ENCODE measurements at regions not wholly inside any gene's neighbourhood (a gene's known extent, or its start where the extent isn't known, plus 50 kb on each side); places are given as distances from the start of the nearest gene placed in this dataset.

- H3K79me2 ChIP-seq (ENCODE audit: insufficient read depth, low read length), result no peaks in the 10 kb centered on the region
- no peak overlapping the region; the same call in 1 of the 2 replicates for H3K27ac ChIP-seq (ENCODE audit: low read depth, low read length)
- ChIA-PET RAD21 (ENCODE audit: low non-redundant PET in 1 of 2, low total read pairs in 2 of 2, uncharacterized antibody in 2 of 2, unreplicated experiment in 2 of 2) (no interaction called here), POLR2A (no interaction called here), CTCF (no interaction called here)
- BruUV-seq (replicated peaks), result no TSS peak
- H3K4me2 ChIP-seq (ENCODE audit: low read length), result no peak overlapping the region
- peaks cover 11 to 18% of the 10 kb centered on the region in 2 experiments for H3K4me1 ChIP-seq (ENCODE audit: control insufficient read depth in 1 of 2, insufficient read depth in 2 of 2, low read length in 2 of 2)
- DNase-seq (ENCODE audit: low read depth, low spot score), result no peak
- intact Hi-C loops (cut with micrococcal nuclease), result no loop called here
- TF ChIP-seq SIN3A (IDR thresholded peaks at IDR 0.05; ENCODE audit: low read depth) (no peak), ZNF274 (IDR thresholded peaks at IDR 0.05; ENCODE audit: low read depth, low read length) (no peak), EZH2phosphoT487 (IDR thresholded peaks at IDR 0.05; ENCODE audit: borderline replicate concordance) (no peak), ZFX (IDR thresholded peaks at IDR 0.05) (no peak), TCF7L2 (IDR thresholded peaks at IDR 0.05; ENCODE audit: borderline replicate concordance, extremely low read depth, insufficient read depth, insufficient read length) (no peak), REST (IDR thresholded peaks at IDR 0.05; ENCODE audit: low read depth) (no peak), ZBTB33 (IDR thresholded peaks at IDR 0.05; ENCODE audit: extremely low read depth, insufficient replicate concordance, low read length) (no peak)
- H3K4me3 ChIP-seq (replicated peaks in 1 of 2; ENCODE audit: low read depth in 1 of 2, low read length in 2 of 2), result no peak overlapping the region
- H3K9me3 ChIP-seq (ENCODE audit: control insufficient read depth in 1 of 2, insufficient read depth in 1 of 2, low read depth in 1 of 2, low read length in 2 of 2), result no peaks in the 10 kb centered on the region
- H3K36me3 ChIP-seq (ENCODE audit: control insufficient read depth in 1 of 2, insufficient read depth in 2 of 2, low read length in 2 of 2), result no peaks in the 10 kb centered on the region
- H3K9me2 ChIP-seq (ENCODE audit: insufficient read depth), result no peaks in the 10 kb centered on the region
- ATAC-seq, result no peak
- H2AFZ ChIP-seq (ENCODE audit: low read depth, low read length, poor library complexity, severe bottlenecking), result no peak overlapping the region
- peaks cover 6% of the 10 kb centered on the region; the same call in 1 of the 2 replicates for H3K27me3 ChIP-seq (ENCODE audit: insufficient read depth, low read length)
- H3K9ac ChIP-seq (ENCODE audit: low read length), result no peak overlapping the region
- no peaks in the 10 kb centered on the region for H4K20me1 ChIP-seq (ENCODE audit: insufficient read depth)
These were observed 199.0 kb downstream of the ENGASE start for GRCh38 chr17:79273660-79274059.
